ENCODE measurements at regions not wholly inside any gene's neighbourhood (a gene's known extent, or its start where the extent isn't known, plus 50 kb on each side); places are given as distances from the start of the nearest gene placed in this dataset.

DNA sequence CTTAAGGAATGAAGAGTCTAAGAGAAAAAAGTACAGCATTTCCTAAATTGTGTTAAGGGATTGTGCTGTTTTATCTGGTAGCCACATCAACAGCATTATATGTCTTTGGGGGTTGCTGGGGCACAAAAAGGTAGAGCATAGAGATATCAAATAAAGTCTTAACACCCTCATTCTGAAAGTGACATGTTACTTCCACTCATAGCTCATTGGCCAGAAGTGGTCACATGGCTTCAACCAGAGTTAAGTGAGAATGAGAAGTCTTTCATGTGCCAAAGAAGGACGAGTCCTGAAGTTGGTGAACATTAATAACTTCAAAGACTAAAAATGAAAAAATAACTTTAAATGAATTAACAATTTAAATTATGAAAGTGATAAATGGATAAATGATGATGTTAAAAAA, 175.7 kb upstream of the ZEB2 start:
- TF ChIP-seq EZH2 (IDR thresholded peaks at IDR 0.05; ENCODE audit: borderline replicate concordance, low read depth, low read length, poor library complexity, severe bottlenecking): no peak
- TF ChIP-seq, protein P1, sequence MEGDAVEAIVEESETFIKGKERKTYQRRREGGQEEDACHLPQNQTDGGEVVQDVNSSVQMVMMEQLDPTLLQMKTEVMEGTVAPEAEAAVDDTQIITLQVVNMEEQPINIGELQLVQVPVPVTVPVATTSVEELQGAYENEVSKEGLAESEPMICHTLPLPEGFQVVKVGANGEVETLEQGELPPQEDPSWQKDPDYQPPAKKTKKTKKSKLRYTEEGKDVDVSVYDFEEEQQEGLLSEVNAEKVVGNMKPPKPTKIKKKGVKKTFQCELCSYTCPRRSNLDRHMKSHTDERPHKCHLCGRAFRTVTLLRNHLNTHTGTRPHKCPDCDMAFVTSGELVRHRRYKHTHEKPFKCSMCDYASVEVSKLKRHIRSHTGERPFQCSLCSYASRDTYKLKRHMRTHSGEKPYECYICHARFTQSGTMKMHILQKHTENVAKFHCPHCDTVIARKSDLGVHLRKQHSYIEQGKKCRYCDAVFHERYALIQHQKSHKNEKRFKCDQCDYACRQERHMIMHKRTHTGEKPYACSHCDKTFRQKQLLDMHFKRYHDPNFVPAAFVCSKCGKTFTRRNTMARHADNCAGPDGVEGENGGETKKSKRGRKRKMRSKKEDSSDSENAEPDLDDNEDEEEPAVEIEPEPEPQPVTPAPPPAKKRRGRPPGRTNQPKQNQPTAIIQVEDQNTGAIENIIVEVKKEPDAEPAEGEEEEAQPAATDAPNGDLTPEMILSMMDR (conservative IDR thresholded peaks at IDR 0.05; ENCODE audit: low read depth, low read length): no peak
- no peak for DNase-seq (ENCODE audit: low spot score)
- H3K27ac ChIP-seq (ENCODE audit: low read depth, low read length, poor library complexity, severe bottlenecking): no peak overlapping the region
- no peaks in the 10 kb centered on the region for H3K36me3 ChIP-seq (ENCODE audit: insufficient read depth, low read length, poor library complexity, severe bottlenecking)
- no peak overlapping the region for H3K4me3 ChIP-seq (ENCODE audit: low read depth, low read length, poor library complexity, severe bottlenecking)
- intact Hi-C loops (cut with micrococcal nuclease; ENCODE audit: unreplicated experiment): no loop called here
- H3K9me3 ChIP-seq (ENCODE audit: low read depth, low read length, poor library complexity, severe bottlenecking): no peaks in the 10 kb centered on the region
- ChIA-PET CTCF (no interaction called here), POLR2A (ENCODE audit: low non-redundant PET) (no interaction called here)
- H3K4me1 ChIP-seq (ENCODE audit: insufficient read depth, low read length, poor library complexity, severe bottlenecking): no peaks in the 10 kb centered on the region
- no peaks in the 10 kb centered on the region for H3K27me3 ChIP-seq (replicated peaks; ENCODE audit: insufficient read depth, low read depth, low read length, poor library complexity)
- no TSS peak for BruUV-seq (replicated peaks)

DNA sequence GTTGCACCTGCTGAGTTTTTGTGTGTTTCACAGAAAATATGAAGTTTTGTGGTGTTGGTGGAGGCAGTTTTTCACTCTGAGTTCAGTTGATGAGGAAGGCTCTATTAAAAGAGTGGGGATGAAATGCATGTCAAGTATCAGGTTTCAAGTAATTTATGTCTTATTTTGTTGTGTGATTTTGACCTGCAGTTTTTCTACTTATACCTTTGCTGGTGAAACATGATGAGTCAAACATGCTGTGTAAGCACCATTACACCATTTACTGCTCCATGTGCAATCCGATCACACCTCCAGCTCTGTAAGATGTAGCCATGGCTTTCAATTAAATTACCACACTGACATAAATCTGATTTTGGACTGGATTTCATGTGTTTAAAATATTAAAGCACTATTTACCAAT, 174.5 kb upstream of the ZEB2 start:
- ChIA-PET CTCF (no interaction called here), POLR2A (ENCODE audit: low non-redundant PET) (interaction anchor here (0.5 kb wide), 1 partner anchor 1572 kb away, joined by 3 read pairs; no protein-coding TSS in a partner anchor)
- Histone ChIP-seq H3K4me1 (ENCODE audit: insufficient read depth, low read length, poor library complexity, severe bottlenecking) (no peaks in the 10 kb centered on the region), H3K27ac (ENCODE audit: low read depth, low read length, poor library complexity, severe bottlenecking) (no peak overlapping the region), H3K4me3 (ENCODE audit: low read depth, low read length, poor library complexity, severe bottlenecking) (no peak overlapping the region), H3K9me3 (ENCODE audit: low read depth, low read length, poor library complexity, severe bottlenecking) (no peaks in the 10 kb centered on the region), H3K36me3 (ENCODE audit: insufficient read depth, low read length, poor library complexity, severe bottlenecking) (no peaks in the 10 kb centered on the region), H3K27me3 (replicated peaks; ENCODE audit: insufficient read depth, low read depth, low read length, poor library complexity) (no peaks in the 10 kb centered on the region)
- intact Hi-C loops (cut with micrococcal nuclease; ENCODE audit: unreplicated experiment): no loop called here
- TF ChIP-seq, protein P1 (conservative IDR thresholded peaks at IDR 0.05; ENCODE audit: low read depth, low read length): no peak
- no peak for TF ChIP-seq EZH2 (IDR thresholded peaks at IDR 0.05; ENCODE audit: borderline replicate concordance, low read depth, low read length, poor library complexity, severe bottlenecking)
- no peak for DNase-seq (ENCODE audit: low spot score)
- no TSS peak for BruUV-seq (replicated peaks)

DNA sequence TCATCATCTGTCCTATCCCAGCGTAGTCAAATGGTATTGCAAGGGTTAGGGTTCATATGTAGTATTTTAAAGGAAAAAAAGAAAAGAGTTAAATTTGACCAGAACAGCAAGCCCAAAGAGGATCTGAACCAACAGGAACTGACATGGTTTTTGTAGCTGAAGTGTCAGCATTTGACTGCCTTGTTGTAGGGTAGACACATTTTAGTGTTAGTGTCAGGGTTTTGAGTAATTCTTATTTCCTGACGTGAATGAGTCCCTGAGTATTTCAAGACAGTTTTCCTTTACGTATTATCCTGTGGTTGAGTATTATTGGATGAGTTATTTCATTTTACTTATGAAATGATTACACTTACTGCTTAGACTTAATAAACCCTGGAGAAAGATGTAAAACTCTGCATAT, 173.3 kb upstream of the ZEB2 start:
- Histone ChIP-seq H3K27ac (ENCODE audit: low read depth, low read length, poor library complexity, severe bottlenecking) (no peak overlapping the region), H3K4me1 (ENCODE audit: insufficient read depth, low read length, poor library complexity, severe bottlenecking) (no peaks in the 10 kb centered on the region), H3K9me3 (ENCODE audit: low read depth, low read length, poor library complexity, severe bottlenecking) (no peaks in the 10 kb centered on the region), H3K27me3 (replicated peaks; ENCODE audit: insufficient read depth, low read depth, low read length, poor library complexity) (no peaks in the 10 kb centered on the region), H3K36me3 (ENCODE audit: insufficient read depth, low read length, poor library complexity, severe bottlenecking) (no peaks in the 10 kb centered on the region), H3K4me3 (ENCODE audit: low read depth, low read length, poor library complexity, severe bottlenecking) (no peak overlapping the region)
- no TSS peak for BruUV-seq (replicated peaks)
- intact Hi-C loops (cut with micrococcal nuclease; ENCODE audit: unreplicated experiment): no loop called here
- no peak for DNase-seq (ENCODE audit: low spot score)
- POLR2A ChIA-PET (ENCODE audit: low non-redundant PET): no interaction called here
- TF ChIP-seq, protein P1 (conservative IDR thresholded peaks at IDR 0.05; ENCODE audit: low read depth, low read length): no peak
- no peak for TF ChIP-seq EZH2 (IDR thresholded peaks at IDR 0.05; ENCODE audit: borderline replicate concordance, low read depth, low read length, poor library complexity, severe bottlenecking)
- CTCF ChIA-PET: no interaction called here
